ENCODE measurements at regions not wholly inside any gene's neighbourhood (a gene's known extent, or its start where the extent isn't known, plus 50 kb on each side); places are given as distances from the start of the nearest gene placed in this dataset.

GRCh38 chr6:98044151-98044561 is 761.1 kb upstream of the MMS22L start (continued):
- TF ChIP-seq KDM4A (IDR thresholded peaks at IDR 0.05; ENCODE audit: low read depth, low read length, severe bottlenecking): no peak
- TF ChIP-seq CHD2 (IDR thresholded peaks at IDR 0.05; ENCODE audit: low read length): no peak
